ENCODE measurements at regions not wholly inside any gene's neighbourhood (a gene's known extent, or its start where the extent isn't known, plus 50 kb on each side); places are given as distances from the start of the nearest gene placed in this dataset.
"Not testable (repeated sequence)": the region's sequence is repeated elsewhere in the genome, so short reads cannot be mapped to it uniquely, and the experiment has no call there.

DNA sequence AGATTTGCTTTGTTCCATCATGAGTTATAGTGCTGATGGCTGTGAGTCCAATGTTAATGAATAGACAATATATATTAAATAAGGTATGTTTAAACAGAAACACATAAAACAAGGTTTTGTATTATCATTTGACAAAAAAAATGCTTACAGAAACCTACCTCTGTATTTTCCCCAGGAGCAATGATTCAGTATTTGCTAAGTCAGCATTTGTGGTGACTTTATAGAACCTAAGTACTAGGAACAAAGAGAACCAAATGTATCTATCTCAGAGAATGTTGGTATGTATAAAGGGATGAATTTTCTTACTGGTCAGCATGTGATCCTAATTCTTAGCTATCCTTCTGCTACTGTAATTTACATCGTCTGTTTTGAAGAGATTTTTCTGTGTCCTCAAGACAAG, 421.5 kb upstream of the SEL1L start:
- DNase-seq (ENCODE audit: low read depth): no peak

- no peak for DNase-seq (ENCODE audit: low read depth)
Measured at GRCh38 chr14:81960781-81961180, 427.1 kb upstream of the SEL1L start.

- no peak for DNase-seq (ENCODE audit: low read depth)
Measured at GRCh38 chr14:81963846-81964245, 430.2 kb upstream of the SEL1L start.

GRCh38 chr14:81970307-81970706, 436.7 kb upstream of the SEL1L start:
- DNase-seq (ENCODE audit: low read depth): no peak

DNA sequence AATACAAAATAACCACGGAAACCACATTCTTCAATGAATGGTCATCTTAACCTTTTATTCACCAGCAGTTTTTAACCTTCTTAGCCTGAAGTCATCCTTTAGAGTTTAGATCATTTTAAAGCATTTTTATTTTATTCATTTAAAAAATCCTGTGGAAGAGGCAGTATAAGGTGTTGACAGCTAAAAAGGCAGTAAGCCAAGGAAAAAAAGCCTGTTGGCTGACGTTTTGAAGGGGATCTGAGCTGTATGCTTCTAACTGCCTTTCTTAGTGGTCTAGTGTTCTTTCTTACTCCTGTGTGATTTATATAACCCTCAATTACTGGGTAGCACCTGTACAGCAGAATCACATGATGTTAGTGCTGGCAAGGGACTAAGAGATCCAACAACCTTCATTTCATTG, 438.3 kb upstream of the SEL1L start:
- DNase-seq (ENCODE audit: low read depth): no peak

DNA sequence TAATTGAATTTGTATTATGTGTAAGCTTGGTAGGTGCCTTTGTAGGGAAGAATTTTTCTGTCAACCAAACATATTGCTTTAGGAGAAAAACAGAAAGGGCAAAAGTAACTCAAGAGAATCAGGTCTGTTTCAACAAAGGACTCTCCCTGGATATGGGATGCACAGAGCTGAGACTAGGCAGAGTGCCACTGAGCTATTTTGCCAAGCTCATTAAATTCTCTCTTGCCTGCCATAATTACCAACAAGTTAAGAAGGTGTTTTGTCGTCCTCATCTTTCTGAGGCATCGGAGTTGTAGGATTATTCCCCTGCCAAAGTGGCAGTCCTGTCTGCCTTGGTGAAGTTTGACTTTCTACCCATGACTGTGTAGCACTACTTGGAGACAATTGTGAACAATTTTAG, 438.9 kb upstream of the SEL1L start:
- no peak for DNase-seq (ENCODE audit: low read depth)

DNA sequence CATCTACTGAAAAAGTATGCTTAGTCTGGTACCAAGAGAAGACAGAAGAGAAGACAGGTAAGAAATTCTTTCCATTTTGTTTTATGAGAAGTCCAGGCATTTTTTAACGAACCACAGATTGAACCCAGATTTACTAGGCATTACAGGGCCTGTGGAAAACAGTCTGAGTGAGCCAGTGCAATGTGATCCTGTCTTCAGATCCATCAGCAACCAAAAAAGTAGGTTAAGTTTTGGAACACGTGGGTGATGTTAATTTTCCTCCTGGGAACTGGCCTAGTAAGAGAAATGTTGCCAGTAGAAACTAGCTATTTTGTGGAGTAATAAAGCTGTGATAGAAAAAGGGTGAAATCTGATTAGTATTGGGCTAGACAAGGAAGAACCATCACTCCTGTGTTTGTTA, 440.9 kb upstream of the SEL1L start:
- no peak for DNase-seq (ENCODE audit: low read depth)

DNA sequence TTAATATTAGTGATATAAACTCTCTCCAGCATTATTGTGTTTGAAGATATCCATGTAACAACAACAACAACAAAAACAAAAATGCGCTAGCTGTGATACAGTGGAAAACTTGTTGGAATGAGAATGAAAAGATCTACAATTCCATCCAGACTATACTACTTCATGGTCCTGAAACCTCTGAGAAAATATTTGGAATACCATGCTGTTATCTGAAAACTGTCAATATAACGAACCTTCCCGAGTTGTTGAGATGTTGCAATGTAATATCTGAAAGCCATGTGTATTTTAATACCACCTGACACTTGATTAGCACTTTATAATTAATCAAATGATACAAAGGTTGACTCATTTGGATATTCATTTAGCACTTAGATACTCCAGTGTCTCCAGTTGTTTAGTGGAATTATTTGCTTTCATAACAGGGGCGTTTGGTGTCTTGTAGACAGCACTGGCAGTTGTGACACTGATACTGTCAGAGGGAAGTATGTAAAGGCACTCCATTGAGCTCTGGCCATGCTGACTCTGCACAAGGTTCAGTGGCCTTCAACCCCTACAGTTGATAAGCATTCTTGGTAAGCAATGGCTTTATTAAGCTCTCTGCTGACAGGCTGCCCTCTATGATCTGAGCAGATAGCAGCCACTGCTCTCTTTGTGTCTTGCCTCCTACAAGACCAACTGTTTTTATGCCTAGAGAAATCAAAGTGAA, 447.1 kb upstream of the SEL1L start:
- no peak for DNase-seq (ENCODE audit: low read depth)

GRCh38 chr14:81981307-81981675, 447.6 kb upstream of the SEL1L start:
- DNase-seq (ENCODE audit: low read depth): no peak

DNA sequence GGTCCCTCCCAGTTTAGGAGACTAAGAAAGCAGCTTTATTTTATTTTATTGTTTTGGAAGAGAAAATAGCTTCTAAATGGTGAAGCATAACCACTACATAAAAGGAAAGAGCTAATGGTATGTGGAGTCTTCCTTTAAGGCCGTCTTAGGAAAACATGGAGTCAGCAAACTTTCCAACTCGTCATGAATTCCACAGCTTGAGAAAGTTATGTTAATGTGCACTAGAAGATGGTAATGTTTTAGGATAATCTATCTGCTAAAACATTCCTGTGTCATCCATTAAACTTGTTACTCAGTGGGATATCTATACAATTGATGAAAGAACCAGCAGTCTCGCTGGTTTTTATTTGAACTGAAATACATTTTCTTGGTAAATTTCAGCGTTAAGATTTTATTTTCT, 448.4 kb upstream of the SEL1L start:
- DNase-seq (ENCODE audit: low read depth): no peak

GRCh38 chr14:81986005-81986404, 452.4 kb upstream of the SEL1L start:
- DNase-seq (ENCODE audit: low read depth): no peak

- no peak for DNase-seq (ENCODE audit: low read depth)
Measured at GRCh38 chr14:81989211-81989610, 455.6 kb upstream of the SEL1L start.

DNA sequence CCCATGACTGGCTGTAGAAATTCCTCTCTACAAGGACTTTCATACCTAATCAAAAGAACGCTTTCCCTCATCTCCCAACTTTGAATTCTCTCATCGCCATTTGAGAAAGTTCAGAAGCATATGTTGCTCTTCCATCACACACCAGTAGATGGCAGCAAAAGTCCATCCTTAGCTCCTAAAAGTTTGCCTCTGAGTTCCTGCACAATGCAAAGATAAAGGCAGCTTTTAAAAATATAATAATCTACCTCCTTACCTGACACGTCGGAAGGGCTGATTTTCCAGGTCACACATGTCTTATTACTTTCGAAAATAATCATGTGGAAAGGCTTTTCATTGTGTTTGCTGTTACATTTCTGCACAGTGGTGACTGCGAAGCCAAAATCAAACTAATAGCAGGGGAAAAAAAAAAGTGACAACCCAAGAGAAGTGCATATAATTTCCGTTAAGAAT, 456.7 kb upstream of the SEL1L start:
- DNase-seq (ENCODE audit: low read depth): peak; percentile 10

DNA sequence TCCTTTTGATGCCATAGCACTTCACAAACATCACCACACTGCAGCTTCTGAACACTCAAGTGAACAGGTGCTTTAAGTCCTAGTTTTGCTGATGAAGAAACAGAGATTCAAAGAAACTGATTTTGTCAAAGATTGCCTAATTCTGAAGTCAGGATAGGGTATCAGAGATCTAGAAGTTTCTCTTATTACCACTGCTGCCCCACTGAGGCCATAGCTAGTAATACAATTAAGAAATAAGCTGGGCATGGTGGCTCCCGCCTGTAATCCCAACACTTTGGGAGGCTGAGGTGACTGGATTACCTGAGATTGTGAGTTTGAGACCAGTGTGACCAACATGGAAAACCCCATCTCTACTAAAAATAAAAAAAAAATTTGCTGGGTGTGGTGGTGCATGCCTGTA, 458.3 kb upstream of the SEL1L start:
- no peak for DNase-seq (ENCODE audit: low read depth)

DNA sequence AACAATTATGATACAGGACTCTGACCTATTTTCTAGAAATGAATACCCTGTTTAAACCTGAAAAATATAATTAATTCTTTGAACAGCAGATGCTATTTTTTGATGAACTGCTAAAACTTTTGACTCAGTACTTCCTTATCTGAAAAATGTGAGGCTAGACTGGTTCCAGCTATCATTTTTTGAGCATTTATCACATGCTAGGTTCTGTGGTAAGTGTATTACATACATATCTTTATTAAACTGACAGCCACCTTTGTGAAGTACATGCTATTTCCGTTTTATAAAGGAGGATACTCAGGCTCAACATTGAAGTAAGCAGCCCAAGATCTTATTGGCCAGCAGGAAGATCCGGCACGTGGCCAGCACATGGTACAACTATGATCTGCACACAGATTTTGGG, 459.8 kb upstream of the SEL1L start:
- no peak for DNase-seq (ENCODE audit: low read depth)

- DNase-seq (ENCODE audit: low read depth): no peak
Measured at GRCh38 chr14:82003426-82003825, 469.8 kb upstream of the SEL1L start.

GRCh38 chr14:82009076-82009475, 475.4 kb upstream of the SEL1L start:
- no peak for DNase-seq (ENCODE audit: low read depth)

- no peak for DNase-seq (ENCODE audit: low read depth)
Measured at GRCh38 chr14:82009993-82010392, 476.3 kb upstream of the SEL1L start.

DNA sequence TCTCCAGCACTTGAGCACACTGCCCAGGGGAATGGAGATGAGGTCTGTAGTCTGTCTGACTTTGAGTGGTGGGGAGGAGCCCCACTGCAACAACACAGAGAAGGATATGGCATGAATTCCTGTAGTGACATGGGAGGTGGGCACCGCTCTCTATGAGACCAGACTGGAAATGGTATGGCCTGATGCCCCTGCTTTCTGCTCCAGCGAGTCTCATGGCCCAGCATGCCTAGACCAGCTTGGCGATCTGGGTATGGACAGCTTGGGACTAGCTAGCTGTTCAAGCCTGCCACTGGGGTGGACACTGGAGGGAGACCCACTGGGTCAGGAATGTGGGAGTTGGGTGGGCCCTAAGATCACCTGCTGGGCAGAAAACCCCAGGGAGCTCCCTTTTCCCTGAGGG, 477.8 kb upstream of the SEL1L start:
- DNase-seq (ENCODE audit: low read depth): no peak

DNA sequence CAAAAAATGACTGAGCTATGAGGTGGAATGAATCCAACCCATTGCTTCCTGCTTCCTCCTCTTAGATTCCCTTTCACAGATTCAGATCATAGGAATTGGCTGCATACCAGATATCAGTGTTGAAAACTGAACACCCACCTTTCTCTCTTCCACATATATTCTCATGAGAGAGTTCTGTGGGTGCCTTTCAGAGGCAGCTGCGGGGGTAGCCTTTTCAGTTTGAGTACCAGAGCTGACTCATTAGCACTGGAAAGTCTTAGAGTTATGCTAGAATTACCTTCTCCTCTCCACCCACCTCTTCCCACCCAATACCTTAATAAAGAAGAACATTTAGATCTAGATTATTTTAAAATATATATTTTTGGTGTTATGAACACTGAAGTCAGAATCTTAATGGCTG, 495.4 kb upstream of the SEL1L start:
- no peak for DNase-seq (ENCODE audit: low read depth)

DNA sequence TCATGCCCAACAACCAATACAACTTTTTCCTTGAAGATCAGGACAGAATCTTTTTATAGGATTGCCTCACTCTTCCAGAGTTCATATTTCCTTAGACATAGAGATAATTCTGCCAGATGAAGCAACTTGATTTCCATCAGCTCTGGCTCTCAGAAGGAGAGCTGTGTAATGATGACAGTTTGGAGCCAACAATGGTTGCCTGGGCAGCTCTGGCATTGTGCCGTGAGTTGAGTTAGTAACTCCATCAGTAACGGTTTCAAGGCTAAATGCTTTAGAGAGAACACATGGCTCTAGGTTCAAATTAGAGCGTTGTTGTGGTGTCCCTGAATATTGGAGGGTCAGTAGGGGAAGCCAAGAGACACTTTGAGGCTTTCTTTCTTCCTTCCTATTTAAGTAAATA, 501.7 kb upstream of the SEL1L start:
- no peak for DNase-seq (ENCODE audit: low read depth)

- DNase-seq (ENCODE audit: low read depth): not testable (repeated sequence)
Measured at GRCh38 chr14:82038066-82038465, 504.4 kb upstream of the SEL1L start.

- DNase-seq (ENCODE audit: low read depth): no peak
Measured at GRCh38 chr14:82045339-82045738, 511.7 kb upstream of the SEL1L start.

GRCh38 chr14:82046512-82047226, 513.0 kb upstream of the SEL1L start:
- no peak for DNase-seq (ENCODE audit: low read depth)

All from GM04503 (cell line).